ENCODE measurements at regions not wholly inside any gene's neighbourhood (a gene's known extent, or its start where the extent isn't known, plus 50 kb on each side); places are given as distances from the start of the nearest gene placed in this dataset.

DNA sequence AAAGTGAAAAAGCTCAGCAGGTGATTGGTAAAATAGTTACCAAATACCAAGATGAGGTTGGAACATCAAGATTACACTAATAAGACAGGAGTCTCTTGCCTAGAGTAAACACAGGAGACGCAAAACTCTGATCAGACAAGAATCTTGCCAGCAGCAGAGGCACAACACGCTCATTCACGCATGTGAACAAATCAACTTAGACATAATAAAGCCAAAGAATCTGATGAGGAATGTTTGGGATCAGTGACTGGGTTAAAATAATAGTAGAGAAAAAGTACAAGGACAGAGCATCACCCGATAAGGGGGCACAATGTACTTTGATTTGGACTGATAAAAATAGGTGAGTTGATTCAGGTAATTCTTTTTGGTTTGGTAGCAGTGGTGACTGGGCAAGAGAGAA lies 159.5 kb upstream of the GRIP1 start:
- no peak overlapping the region for H3K27ac ChIP-seq
- no peaks in the 10 kb centered on the region for H3K4me1 ChIP-seq
- TF ChIP-seq, protein P1, sequence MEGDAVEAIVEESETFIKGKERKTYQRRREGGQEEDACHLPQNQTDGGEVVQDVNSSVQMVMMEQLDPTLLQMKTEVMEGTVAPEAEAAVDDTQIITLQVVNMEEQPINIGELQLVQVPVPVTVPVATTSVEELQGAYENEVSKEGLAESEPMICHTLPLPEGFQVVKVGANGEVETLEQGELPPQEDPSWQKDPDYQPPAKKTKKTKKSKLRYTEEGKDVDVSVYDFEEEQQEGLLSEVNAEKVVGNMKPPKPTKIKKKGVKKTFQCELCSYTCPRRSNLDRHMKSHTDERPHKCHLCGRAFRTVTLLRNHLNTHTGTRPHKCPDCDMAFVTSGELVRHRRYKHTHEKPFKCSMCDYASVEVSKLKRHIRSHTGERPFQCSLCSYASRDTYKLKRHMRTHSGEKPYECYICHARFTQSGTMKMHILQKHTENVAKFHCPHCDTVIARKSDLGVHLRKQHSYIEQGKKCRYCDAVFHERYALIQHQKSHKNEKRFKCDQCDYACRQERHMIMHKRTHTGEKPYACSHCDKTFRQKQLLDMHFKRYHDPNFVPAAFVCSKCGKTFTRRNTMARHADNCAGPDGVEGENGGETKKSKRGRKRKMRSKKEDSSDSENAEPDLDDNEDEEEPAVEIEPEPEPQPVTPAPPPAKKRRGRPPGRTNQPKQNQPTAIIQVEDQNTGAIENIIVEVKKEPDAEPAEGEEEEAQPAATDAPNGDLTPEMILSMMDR (IDR thresholded peaks at IDR 0.05) = no peak
- intact Hi-C loops (cut with DNase I) = no loop called here
- no peaks in the 10 kb centered on the region for H3K36me3 ChIP-seq
- no peak overlapping the region for H3K4me3 ChIP-seq
- no peaks in the 10 kb centered on the region for H3K9me3 ChIP-seq
- no peak overlapping the region for H3K9ac ChIP-seq (ENCODE audit: low read depth in 2 of 2, low read length in 2 of 2)
- H3K27me3 ChIP-seq = no peaks in the 10 kb centered on the region
- no peak for DNase-seq

DNA sequence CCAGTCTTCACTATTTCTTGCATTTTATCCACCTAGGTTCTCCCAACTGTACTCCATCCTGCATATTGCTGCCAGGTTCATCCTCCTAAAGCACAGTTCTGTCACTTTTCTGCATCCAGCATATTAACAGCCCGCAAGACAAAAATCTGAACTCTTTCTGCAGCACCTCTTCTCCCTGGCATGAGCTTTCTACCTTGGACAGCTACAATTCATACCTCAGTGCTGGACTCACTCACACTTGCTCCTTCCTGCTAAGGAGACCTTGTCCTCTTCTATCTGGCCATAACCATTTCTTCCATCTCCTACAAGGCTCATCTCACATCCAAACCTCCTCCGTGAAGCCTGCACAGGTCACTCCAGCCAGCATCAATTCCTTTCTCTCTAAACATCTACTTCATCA lies 170.1 kb upstream of the GRIP1 start:
- intact Hi-C loops (cut with DNase I) = no loop called here
- H3K4me3 ChIP-seq = no peak overlapping the region
- no peak overlapping the region for H3K27ac ChIP-seq
- no peaks in the 10 kb centered on the region for H3K4me1 ChIP-seq
- H3K36me3 ChIP-seq = no peaks in the 10 kb centered on the region
- no peak overlapping the region for H3K9ac ChIP-seq (ENCODE audit: low read depth in 2 of 2, low read length in 2 of 2)
- no peaks in the 10 kb centered on the region for H3K27me3 ChIP-seq
- DNase-seq = no peak
- TF ChIP-seq, protein P1 (IDR thresholded peaks at IDR 0.05) = no peak
- H3K9me3 ChIP-seq = no peaks in the 10 kb centered on the region

DNA sequence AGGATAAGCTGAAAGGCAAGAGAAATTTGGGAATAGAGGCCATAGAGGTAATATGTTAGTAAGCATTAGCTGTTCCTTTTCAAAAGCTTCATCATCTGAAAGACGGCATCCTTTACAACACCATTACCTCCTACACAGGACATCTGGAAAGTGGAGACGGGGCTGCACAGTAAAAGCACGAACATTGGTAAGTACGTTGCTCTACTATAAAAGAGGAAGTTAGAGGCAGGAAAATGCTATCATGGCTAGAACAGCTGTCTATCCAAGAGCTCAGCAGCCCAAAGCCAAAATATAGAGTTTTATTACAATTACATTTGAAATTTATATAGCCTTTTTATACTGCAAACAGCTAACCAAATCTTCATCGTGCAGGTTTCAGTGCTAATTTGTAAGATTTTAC lies 172.3 kb upstream of the GRIP1 start:
- no peaks in the 10 kb centered on the region for H3K9me3 ChIP-seq
- intact Hi-C loops (cut with DNase I) = loop anchor here (10.0 kb wide), 1 partner anchor 156 kb away; no protein-coding TSS in a partner anchor
- H3K36me3 ChIP-seq = no peaks in the 10 kb centered on the region
- no peak for DNase-seq
- H3K27me3 ChIP-seq = no peaks in the 10 kb centered on the region
- no peaks in the 10 kb centered on the region for H3K4me1 ChIP-seq
- no peak overlapping the region for H3K4me3 ChIP-seq
- H3K9ac ChIP-seq (ENCODE audit: low read depth in 2 of 2, low read length in 2 of 2) = no peak overlapping the region
- no peak overlapping the region for H3K27ac ChIP-seq
- TF ChIP-seq, protein P1 (IDR thresholded peaks at IDR 0.05) = no peak

DNA sequence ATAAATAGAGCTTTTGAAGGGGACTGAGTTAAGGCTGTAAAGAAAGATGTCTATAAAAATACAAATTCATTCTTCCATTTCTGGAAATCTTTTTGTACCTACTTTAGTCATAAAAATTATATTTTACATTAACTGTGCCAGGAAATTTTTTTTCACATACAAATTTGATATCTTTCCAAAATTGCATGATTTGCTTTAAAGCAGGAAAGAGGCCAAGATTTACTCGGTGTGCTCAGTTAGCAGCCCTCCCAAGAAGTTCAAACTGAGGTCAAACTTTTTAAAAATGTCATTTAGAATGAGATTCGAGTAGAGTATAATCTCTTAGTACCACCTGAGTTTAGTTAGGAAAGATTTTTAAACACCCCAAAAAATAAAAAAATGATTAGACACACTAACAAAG lies 173.2 kb upstream of the GRIP1 start:
- no peak overlapping the region for H3K4me3 ChIP-seq
- no peaks in the 10 kb centered on the region for H3K36me3 ChIP-seq
- DNase-seq = no peak
- no peak overlapping the region for H3K9ac ChIP-seq (ENCODE audit: low read depth in 2 of 2, low read length in 2 of 2)
- TF ChIP-seq, protein P1 (IDR thresholded peaks at IDR 0.05) = no peak
- no peak overlapping the region for H3K27ac ChIP-seq
- no peaks in the 10 kb centered on the region for H3K4me1 ChIP-seq
- intact Hi-C loops (cut with DNase I) = loop anchor here (10.0 kb wide), 1 partner anchor 157 kb away; no protein-coding TSS in a partner anchor
- no peaks in the 10 kb centered on the region for H3K9me3 ChIP-seq
- no peaks in the 10 kb centered on the region for H3K27me3 ChIP-seq

DNA sequence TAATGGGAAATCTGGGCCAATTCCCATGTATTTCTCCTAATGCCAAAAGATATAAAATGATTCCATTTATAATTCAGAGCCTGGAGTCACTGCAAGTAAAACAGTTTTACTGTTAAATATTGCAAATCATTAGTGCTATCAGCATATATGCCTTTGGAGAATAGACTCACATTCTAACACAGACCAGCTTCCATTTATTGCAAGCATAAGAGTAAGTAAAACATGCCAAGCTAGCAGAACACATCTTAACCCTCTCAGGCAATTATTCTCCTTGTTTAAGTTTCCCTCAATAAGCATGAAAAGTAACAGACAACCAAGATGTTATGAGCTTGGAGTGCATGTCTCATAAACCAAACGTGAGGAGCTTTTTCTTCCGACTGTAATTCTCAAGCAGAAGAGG lies 173.9 kb upstream of the GRIP1 start:
- Histone ChIP-seq H3K27me3 (no peaks in the 10 kb centered on the region), H3K9me3 (no peaks in the 10 kb centered on the region), H3K27ac (no peak overlapping the region), H3K9ac (ENCODE audit: low read depth in 2 of 2, low read length in 2 of 2) (no peak overlapping the region), H3K4me3 (no peak overlapping the region), H3K4me1 (no peaks in the 10 kb centered on the region), H3K36me3 (no peaks in the 10 kb centered on the region)
- TF ChIP-seq, protein P1 (IDR thresholded peaks at IDR 0.05) = no peak
- DNase-seq = no peak
- intact Hi-C loops (cut with DNase I) = loop anchor here (10.0 kb wide), 1 partner anchor 158 kb away; no protein-coding TSS in a partner anchor
